SK-N-MC (cell line): ENCODE measurements at regions not wholly inside any gene's neighbourhood (a gene's known extent, or its start where the extent isn't known, plus 50 kb on each side); places are given as distances from the start of the nearest gene placed in this dataset.
"Not testable (repeated sequence)": the region's sequence is repeated elsewhere in the genome, so short reads cannot be mapped to it uniquely, and the experiment has no call there.

Experiments
- DNase-seq: peaks from one replicate; pipeline ENCODE4 v3.0.0-alpha.2; 2011; ENCODE audit warnings: low read depth, low spot score
- H3K27ac ChIP-seq: fragments of 200-600 bp; sonication (generic); 2 replicates; pipeline ENCODE4 v1.5.1; 2016; ENCODE audit warnings: mixed run types
- H3K36me3 ChIP-seq: fragments of 200-600 bp; sonication (generic); 2 replicates; pipeline ENCODE4 v1.6.1; 2017; ENCODE audit warnings: antibody characterized with exemption, low read length, mixed read lengths; ENCODE audit not compliant: insufficient read depth
- H3K4me3 ChIP-seq: fragments of 200-600 bp; sonication (generic); 2 replicates; pipeline ENCODE4 v1.5.1; 2016
- H3K9ac ChIP-seq: fragments of 200-600 bp; sonication (generic); 2 replicates; pipeline ENCODE4 v1.8.0; 2017; ENCODE audit warnings: mixed run types, mixed read lengths; ENCODE audit not compliant: insufficient read length
- H3K9me3 ChIP-seq: fragments of 200-600 bp; sonication (generic); 2 replicates; pipeline ENCODE4 v1.6.1; 2017; ENCODE audit warnings: low read depth, mild to moderate bottlenecking, antibody characterized with exemption, low read length, moderate library complexity, mixed read lengths
- EZH2 ChIP-seq: fragments of 200-600 bp; sonication (generic); IDR thresholded peaks from one replicate; pipeline ENCODE4 v1.6.1; 2017; ENCODE audit warnings: antibody characterized with exemption
- FOXP2 ChIP-seq: optimal IDR thresholded peaks from 2 replicates; pipeline ENCODE3; 2011; ENCODE audit warnings: mild to moderate bottlenecking, moderate library complexity; ENCODE audit not compliant: insufficient read depth; ENCODE audit errors: extremely low read length, control extremely low read depth
- POLR2AphosphoS5 ChIP-seq: IDR thresholded peaks from 2 replicates; pipeline ENCODE4 v1.6.1; 2012; ENCODE audit warnings: mild to moderate bottlenecking, low read depth, low read length, borderline replicate concordance

DNA sequence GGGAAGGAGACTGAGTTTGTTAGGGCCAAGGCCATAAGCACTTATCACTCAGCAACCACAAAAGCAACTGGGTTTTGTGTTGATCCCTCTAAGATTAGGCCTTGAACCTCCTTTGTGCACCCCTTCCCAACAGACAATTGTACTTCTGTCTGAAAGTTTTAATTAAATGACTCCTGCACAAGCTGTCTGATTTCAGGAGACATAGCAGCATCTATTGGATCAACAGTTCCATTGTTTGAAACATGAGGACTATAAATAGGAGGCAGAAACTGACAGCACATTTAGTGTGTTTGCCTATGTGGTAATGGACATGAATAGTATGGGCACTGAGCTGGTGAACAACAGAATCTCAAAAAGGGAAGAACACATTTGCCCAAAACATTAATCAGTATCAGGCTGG is 167.3 kb upstream of the KCNJ6 start:
- H3K9me3 ChIP-seq, result no peaks in the 10 kb centered on the region
- no peaks in the 10 kb centered on the region for H3K36me3 ChIP-seq
- DNase-seq, result no peak
- TF ChIP-seq EZH2 (no peak), FOXP2 (no peak), POLR2AphosphoS5 (no peak)
- no peak overlapping the region for H3K27ac ChIP-seq
- no peak overlapping the region for H3K4me3 ChIP-seq
- no peak overlapping the region for H3K9ac ChIP-seq

DNA sequence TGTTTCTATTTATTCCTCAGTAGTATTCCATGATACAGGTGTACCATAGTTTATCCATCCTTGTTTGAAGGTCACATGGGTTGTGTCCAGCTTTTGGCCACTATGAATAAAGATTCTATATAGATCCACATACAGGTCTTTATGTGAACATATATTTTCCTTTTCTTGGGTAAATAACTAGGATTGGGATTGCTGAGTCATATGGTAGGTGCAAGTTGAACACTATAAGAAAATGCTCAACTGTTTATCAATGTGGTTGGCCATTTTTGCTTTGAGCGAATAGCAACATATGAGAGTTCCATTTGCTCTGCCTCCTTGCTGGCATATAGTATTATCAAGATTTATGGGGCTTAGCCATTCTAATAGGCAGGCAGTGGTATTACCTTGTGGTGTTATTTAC is 170.2 kb upstream of the KCNJ15 start:
- no peak overlapping the region for H3K9ac ChIP-seq
- no peak for DNase-seq
- H3K9me3 ChIP-seq, result no peaks in the 10 kb centered on the region
- TF ChIP-seq POLR2AphosphoS5, result no peak
- no peak for TF ChIP-seq FOXP2
- TF ChIP-seq EZH2, result no peak
- no peak overlapping the region for H3K27ac ChIP-seq
- H3K36me3 ChIP-seq, result no peaks in the 10 kb centered on the region
- H3K4me3 ChIP-seq, result no peak overlapping the region

DNA sequence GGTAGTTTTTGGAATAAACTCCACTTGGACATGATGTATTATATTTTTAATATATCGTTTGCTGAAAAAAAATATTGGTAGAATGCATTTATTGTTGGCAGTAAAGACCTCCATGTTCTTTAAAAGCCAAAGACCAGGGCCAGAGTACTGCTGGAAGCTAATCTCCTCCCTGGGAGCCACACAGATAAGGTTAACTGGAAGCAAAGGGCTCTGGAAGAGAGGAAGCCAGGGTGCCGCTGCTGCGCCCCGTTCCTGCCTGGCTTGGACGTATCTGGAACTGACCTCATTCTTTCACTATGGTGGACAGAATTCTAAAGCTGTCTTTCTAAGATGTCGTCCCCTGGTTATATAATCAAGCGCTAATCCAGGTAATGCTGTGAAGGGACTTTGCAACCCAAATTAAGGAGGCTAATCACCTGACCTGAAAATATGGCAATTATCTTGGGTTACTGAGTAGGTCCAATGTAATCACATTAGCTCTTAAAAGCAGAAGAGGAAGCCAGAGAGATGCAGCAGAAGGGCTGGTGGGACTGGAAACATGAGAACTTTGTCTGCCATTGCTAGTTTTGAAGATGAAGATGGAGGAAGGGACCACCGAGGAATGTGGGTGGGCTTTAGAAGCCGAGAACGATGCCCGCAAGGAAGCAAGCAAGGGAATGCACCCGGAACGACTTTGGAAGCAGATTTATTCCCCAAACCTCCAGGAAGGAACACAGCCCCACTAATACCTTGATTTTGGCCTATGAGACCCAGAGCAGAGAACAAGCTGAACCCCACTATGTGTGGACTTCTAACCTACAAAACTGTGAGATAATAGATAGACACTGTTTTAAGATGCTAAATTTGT is 167.7 kb upstream of the KCNJ15 start:
- Histone ChIP-seq H3K36me3 (no peaks in the 10 kb centered on the region), H3K27ac (no peak overlapping the region), H3K9ac (no peak overlapping the region), H3K4me3 (no peak overlapping the region), H3K9me3 (no peaks in the 10 kb centered on the region)
- TF ChIP-seq POLR2AphosphoS5, result no peak
- TF ChIP-seq FOXP2, result no peak
- TF ChIP-seq EZH2, result no peak
- no peak for DNase-seq

DNA sequence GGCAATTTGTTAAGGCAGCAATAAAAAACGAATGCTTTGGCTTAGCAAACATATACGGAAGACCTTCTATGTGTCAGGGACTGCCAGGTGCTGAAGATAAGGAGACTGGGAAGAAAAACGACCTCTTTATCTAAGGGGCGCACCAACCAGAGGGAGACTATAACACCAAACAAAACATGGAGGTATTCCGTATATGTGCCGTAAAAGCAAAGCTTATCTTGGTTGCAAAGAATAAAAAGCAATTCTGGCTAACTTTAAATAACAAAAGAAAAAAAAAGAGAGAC is 167.1 kb upstream of the KCNJ15 start:
- Histone ChIP-seq H3K9me3 (no peaks in the 10 kb centered on the region), H3K4me3 (no peak overlapping the region), H3K27ac (no peak overlapping the region), H3K36me3 (no peaks in the 10 kb centered on the region), H3K9ac (no peak overlapping the region)
- TF ChIP-seq POLR2AphosphoS5 (no peak), EZH2 (no peak), FOXP2 (no peak)
- no peak for DNase-seq

DNA sequence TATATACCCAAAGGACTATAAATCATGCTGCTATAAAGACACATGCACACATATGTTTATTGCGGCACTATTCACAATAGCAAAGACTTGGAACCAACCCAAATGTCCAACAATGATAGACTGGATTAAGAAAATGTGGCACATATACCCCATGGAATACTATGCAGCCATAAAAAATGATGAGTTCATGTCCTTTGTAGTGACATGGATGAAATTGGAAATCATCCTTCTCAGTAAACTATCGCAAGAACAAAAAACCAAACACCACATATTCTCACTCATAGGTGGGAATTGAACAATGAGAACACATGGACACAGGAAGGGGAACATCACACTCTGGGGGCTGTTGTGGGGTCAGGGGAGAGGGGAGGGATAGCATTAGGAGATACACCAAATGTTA is 165.7 kb upstream of the KCNJ15 start:
- not testable (repeated sequence) for H3K27ac ChIP-seq, H3K9me3 ChIP-seq

DNA sequence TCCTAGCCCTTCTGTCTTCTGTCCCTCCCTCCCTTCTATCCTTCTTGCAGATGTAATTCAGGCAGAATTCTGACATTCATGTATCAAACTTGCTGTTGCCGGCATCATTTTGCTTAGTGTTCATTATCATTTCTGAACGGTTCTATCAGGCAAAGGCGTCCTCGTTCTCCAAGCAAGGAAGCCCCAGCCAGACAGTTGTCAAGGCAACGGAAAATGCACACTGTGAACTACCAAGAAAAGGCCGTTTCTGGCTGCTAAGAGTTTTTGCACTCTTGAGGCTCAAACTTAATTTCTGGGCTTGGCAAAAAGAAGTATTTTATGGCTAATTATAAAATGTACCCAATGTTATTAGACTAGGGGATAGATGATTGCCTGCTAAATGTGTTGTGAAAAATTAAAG is 164.7 kb upstream of the KCNJ15 start:
- Histone ChIP-seq H3K9me3 (no peaks in the 10 kb centered on the region), H3K36me3 (no peaks in the 10 kb centered on the region), H3K27ac (no peak overlapping the region), H3K4me3 (no peak overlapping the region), H3K9ac (no peak overlapping the region)
- no peak for DNase-seq
- TF ChIP-seq EZH2 (no peak), FOXP2 (no peak), POLR2AphosphoS5 (no peak)

More for the DNA sequence above, 165.7 kb upstream of the KCNJ15 start:
- not testable (repeated sequence) for DNase-seq, H3K4me3 ChIP-seq, H3K9ac ChIP-seq, H3K36me3 ChIP-seq

DNA sequence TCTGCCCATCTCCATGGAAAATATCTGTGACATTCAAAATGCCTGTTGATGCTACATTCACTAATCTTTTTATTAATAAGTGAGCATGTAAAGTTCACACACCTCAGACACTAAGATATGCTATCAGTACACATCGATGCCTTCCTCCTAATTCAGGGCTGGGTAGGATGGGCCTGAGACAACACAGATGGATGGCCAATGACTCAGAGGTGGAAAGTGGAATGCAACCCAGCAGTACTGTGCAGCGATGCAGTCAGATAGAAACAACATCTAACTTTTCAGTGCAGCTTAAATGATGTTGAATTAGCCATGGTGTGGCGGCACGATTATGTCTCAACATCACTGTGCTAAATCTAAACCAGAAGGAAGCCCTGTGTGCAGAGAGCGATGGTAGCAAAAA is 161.6 kb upstream of the KCNJ15 start:
- Histone ChIP-seq H3K4me3 (no peak overlapping the region), H3K9ac (no peak overlapping the region), H3K36me3 (no peaks in the 10 kb centered on the region), H3K9me3 (no peaks in the 10 kb centered on the region), H3K27ac (no peak overlapping the region)
- TF ChIP-seq FOXP2, result no peak
- TF ChIP-seq EZH2, result no peak
- no peak for TF ChIP-seq POLR2AphosphoS5
- DNase-seq, result no peak

DNA sequence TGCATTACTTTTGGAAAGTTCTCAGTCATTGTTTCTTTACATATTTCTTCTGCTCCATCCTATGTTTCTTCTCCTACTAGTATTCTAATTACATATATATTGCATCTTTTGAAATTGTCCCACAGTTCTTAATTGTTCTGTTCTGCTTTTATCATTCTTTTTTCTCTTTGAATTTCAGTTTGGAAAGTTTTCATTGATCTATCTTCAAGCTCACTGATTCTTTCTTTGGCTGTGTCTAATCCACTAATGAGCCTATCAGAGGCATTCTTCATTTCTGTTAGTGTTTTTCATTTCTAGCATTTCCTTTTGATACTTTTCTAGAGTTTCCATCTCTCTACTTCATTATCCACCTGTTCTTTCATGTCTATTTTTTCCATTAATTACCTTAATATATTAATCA is 159.0 kb upstream of the KCNJ15 start:
- H3K27ac ChIP-seq, result no peak overlapping the region
- no peak overlapping the region for H3K9ac ChIP-seq
- no peaks in the 10 kb centered on the region for H3K9me3 ChIP-seq
- no peaks in the 10 kb centered on the region for H3K36me3 ChIP-seq
- TF ChIP-seq FOXP2 (no peak), POLR2AphosphoS5 (no peak), EZH2 (no peak)
- DNase-seq, result no peak
- no peak overlapping the region for H3K4me3 ChIP-seq

DNA sequence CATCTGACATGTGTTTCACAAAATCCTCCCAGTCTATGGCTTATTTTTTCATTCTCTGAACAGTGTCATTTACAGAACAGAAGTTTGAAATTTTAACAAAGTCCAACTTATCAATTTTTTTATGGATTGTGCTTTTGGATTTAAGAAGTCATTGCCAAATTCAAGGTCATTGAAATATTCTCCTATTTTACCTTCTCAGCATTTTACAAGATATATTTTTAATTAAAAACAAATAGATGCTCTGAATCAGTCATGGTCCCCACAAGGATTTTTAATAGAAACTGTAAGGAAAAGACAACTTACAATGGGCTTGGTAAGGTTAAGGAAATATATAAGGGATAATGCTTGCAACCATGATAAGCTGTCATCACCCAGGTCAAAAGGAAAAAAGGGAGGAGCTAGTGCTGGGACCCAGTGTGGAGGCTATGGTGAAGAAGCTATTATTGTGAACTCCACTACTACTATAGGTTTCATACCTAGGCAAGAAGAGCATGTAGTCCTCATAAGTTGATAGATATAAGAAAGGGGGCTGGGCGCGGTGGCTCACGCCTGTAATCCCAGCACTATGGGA is 144.5 kb upstream of the KCNJ15 start:
- TF ChIP-seq EZH2 (no peak), FOXP2 (no peak), POLR2AphosphoS5 (no peak)
- H3K36me3 ChIP-seq, result no peaks in the 10 kb centered on the region
- no peak overlapping the region for H3K27ac ChIP-seq
- no peak for DNase-seq
- no peaks in the 10 kb centered on the region for H3K9me3 ChIP-seq
- no peak overlapping the region for H3K9ac ChIP-seq
- no peak overlapping the region for H3K4me3 ChIP-seq
